ENCODE measurements at regions not wholly inside any gene's neighbourhood (a gene's known extent, or its start where the extent isn't known, plus 50 kb on each side); places are given as distances from the start of the nearest gene placed in this dataset.

GRCh38 chr4:89599026-89599425 is 237.9 kb downstream of the SNCA start:
- DNase-seq (ENCODE audit: low spot score): no peak

DNA sequence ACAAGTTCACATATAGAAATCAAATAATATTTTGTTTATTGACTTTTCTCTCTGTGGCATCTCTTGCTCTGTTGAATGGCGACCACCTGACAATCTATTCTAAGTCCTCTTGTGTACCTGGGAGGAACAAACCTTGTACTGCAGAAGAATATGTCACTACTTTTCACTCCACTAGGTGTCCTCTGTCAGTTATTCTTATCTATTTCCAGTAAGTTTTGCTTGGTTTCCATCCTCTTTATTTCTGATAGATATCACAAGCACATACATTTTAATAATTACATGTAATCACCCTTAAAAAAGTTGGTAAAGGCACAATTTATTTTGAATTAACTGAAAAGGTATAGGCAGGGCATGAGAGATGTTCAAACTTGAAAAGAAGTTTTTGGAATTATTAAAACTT is 238.4 kb downstream of the SNCA start:
- DNase-seq (ENCODE audit: low spot score): peak; percentile 8

DNA sequence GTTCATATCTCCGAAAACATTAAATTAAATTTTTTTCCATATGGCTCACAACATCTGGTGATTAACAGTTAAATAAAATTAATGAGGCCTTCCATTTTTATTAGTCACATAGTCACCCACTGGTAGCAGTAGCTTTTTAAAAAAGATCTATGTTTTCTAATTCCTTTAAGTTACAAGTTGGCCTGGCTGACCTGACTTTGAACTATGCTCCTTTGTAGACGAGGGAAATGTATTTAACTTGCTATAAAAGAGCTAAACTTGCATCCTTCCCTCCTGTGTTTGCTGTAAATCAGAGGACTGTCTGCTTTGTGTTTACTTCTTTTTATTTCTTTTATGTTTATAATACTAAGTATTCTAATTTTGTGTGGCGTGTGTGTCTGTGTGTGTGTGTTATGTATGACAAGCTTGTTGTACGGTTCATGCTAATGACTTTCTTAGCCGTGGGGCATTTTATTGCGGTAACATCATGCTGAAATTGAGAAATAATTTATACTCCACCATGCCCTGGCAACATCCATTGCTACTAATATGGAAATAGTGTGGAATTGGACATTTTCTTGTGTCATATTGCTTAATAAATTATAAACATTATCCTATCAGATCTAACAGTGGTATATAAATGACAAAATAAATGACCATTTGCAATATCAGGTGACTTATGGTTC is 241.7 kb downstream of the SNCA start:
- DNase-seq (ENCODE audit: low spot score): no peak

GRCh38 chr4:89590128-89590527 is 246.8 kb downstream of the SNCA start:
- no peak for DNase-seq (ENCODE audit: low spot score)

DNA sequence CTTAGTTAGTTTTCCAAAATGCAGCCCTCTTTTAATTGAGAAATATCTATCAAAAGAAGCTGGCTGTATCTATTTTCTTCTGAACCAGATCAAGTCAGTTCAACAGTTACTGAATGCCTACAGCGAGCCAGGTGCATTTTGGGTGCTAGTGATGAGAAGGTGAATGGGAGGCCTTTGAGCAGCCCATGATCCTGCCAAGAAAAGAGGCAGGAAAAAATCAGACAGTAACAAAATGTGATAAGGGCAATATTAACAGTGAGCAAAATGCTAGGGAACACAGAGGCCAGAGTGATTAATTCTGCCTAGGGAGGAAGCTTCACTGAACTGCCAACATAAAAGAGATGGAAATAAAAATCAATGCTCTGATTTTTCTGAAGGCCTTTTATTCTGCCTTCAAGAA is 248.5 kb downstream of the SNCA start:
- DNase-seq (ENCODE audit: low spot score): no peak

DNA sequence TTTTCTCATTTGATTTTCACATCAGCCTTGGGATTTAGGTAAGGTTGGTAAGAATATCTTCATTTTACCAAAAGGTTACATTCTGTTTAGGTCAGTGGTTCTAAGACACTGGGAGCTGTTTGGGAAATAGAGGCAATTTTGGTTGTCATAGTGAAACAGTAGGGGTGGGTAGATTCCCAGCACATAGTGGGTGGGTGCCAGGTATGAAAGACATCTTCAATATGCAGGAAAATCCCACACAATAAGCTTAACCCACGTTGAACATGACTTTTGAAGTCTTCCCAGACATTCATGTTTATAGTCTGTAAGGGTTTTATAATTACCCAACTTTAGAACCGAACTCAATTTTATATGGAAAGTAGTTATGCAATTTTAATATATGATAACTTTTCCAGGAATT is 249.6 kb downstream of the SNCA start:
- no peak for DNase-seq (ENCODE audit: low spot score)

DNA sequence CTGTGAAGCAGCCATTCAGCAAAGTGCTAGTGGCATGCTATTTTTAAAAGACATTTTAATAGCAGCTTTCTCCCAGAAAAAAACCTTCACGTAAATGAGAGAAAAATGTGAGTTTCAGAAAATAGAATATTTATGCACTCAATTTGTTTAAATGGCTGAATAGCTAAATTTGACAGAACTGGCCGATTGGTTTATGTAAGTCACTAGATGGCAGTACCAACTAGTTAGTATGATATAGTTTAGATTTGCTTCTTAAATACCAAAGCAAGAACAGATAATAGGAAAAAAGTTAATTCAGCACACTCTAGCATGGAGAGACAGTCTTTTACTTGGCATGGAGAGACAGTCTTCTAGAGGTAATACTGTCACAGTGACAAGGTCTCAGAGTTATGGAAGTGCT is 250.1 kb downstream of the SNCA start:
- DNase-seq (ENCODE audit: low spot score): peak; percentile 35

DNA sequence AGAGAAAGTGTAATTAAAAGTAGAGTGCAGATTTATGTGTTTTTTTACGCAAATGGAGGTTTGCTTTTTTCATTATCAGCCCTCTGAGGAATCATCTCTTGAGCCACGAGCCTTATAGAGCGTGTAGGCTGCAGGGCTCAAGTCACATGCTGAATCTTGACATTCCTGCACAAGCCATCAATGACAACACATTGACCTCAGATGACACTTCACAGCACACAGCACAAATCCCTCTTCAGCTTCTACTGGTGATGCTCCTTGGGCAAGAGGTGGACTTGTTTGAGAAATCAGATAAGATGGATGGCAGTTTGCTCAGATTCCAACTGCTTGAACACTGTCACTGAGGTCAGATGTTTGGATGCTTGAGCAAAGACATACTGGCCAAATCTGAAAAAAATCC is 250.6 kb downstream of the SNCA start:
- DNase-seq (ENCODE audit: low spot score): peak; percentile 8

GRCh38 chr4:89582756-89583505 is 254.0 kb downstream of the SNCA start:
- DNase-seq (ENCODE audit: low spot score): no peak

DNA sequence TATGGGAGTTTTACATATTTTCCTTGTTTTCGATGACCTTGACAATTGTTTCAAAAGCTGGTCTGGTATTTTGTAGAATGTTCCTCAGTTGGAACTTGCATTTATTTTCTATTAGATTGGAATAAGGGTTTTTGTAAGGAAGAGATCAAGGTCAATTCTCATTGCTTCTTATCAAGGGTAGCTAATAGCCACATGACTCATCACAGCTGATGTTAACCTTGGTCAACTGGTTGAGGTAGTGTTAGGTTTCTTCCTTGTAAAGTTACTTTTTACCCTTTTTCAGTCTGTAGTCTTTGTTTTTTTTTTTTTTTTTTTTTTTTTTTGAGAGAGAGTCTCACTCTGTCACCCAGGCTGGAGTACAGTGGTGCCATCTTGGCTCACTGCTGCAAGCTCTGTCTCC is 257.2 kb downstream of the SNCA start:
- DNase-seq (ENCODE audit: low spot score): no peak

DNA sequence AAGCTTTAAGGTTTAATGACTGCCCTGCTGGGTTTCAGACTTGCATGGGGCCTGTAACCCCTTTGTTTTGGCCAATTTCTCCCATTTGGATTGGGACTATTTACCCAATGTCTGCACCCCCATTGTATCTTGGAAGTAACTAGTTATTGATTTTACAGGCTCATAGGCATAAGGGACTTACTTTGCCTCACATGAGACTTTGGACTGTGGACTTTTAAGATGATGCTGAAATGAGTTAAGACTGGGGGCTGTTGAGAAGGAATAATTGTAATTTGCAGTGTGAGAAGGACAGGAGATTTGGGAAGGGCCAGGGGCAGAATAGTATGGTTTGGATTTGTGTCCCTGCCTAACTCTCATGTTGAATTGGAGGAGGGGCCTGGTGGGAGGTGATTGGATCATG is 260.7 kb downstream of the SNCA start:
- no peak for DNase-seq (ENCODE audit: low spot score)

GRCh38 chr4:89575840-89576239 is 261.1 kb downstream of the SNCA start:
- no peak for DNase-seq (ENCODE audit: low spot score)

GRCh38 chr4:89574176-89574575 is 262.8 kb downstream of the SNCA start:
- DNase-seq (ENCODE audit: low spot score): no peak

DNA sequence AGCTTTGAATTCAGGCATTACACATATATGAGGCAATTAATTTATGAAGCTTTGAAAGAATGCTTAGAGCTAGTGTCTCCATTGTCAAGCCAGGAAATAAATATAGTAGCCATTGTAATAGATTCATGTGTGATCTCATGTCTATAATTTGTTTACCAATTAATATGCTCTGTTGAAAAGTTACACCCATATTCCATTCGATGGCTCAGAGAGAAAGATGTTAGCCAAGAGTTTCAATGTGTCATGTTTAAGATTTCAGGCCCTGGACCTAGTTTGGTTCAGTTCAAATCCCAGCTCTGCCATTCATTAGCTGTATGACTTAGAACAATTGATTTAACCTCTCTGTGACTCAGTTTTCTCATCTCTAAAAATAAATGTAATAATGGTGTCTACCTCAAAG is 263.3 kb downstream of the SNCA start:
- no peak for DNase-seq (ENCODE audit: low spot score)

DNA sequence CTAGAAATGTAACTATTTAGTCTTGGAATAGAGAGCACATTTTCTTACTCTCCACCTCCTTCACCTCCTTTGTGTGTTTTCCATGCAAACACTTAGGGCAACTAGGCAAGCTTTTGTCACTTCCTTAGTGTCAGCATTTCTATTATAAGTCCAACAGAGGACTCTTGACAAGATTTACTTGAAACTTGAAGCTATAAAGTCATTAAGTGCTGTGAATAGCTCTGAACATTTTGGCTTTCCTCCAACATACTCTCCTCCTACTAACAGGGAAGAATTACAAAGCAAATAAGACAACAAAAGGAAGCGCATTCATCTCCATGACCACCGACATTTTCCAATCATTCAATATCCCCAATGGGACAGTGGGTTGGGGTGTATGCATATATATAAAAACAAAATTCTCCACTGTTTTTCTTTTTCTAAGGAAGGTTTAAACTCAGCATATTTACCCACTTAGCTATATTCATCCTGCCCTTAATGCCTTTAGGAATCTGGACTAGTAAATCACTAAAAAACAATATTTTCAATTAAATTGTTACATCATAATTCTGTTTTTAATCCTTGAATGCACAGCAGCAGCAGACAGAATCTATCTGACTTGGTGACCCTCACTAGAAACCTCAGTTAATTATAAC is 264.6 kb downstream of the SNCA start:
- no peak for DNase-seq (ENCODE audit: low spot score)

- no peak for DNase-seq (ENCODE audit: low spot score)
Measured at GRCh38 chr4:89570931-89571330, 263.3 kb upstream of the GPRIN3 start.

DNA sequence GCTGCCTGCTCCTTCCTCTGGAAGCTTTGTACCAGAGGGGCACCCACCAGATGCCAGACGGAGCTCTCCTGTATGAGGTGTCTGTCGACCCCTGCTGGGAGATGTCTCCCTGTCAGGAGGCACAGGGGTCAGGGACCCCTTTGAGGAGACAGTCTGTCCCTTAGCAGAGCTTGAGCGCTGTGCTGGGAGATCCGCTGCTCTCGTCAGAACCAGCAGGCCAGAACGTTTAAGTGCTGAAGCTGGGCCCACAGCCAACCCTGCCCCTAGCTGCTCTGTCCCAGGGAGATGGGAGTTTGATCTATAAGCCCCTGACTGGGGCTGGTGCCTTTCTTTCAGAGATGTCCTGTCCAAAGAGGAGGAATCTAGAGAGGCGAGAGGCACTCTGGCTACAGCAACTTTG is 260.3 kb upstream of the GPRIN3 start:
- DNase-seq (ENCODE audit: low spot score): no peak

DNA sequence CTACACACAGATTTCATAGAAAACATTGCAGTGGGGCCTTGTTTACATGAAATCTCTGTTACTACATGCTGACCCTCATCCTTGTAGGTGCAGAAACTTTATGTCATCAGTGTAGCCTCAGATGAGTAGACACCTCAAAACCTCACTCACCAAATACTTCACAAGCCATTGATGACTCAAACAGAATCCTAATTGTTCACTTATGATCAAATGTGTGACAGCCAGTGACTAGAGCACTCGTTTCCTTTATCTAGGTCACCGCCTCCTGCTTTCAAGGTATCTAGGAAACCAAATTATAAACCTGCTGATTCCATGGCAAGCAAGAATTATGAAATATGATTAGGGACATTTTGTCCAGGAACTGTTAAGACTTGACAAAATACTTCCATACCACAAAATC is 255.8 kb upstream of the GPRIN3 start:
- no peak for DNase-seq (ENCODE audit: low spot score)

DNA sequence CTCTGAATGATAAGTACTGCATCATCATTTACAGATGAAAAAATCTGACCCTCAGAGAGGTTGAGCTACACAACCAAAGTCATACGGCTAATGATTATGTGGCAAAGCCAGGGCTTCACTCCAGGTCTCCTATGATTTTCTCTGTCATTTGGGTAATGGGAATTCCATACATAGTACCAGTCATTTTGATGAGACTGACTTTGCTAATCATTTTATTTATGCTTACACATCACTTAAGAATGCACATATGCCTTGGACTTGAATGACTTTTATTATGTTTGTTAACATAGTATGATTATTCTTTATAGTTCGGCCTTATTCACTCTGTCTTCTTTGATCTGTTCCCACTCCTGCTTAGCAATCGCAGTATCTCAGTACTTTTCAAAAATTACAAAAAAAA is 255.1 kb upstream of the GPRIN3 start:
- DNase-seq (ENCODE audit: low spot score): no peak

GRCh38 chr4:89561048-89561447 is 253.4 kb upstream of the GPRIN3 start:
- no peak for DNase-seq (ENCODE audit: low spot score)

DNA sequence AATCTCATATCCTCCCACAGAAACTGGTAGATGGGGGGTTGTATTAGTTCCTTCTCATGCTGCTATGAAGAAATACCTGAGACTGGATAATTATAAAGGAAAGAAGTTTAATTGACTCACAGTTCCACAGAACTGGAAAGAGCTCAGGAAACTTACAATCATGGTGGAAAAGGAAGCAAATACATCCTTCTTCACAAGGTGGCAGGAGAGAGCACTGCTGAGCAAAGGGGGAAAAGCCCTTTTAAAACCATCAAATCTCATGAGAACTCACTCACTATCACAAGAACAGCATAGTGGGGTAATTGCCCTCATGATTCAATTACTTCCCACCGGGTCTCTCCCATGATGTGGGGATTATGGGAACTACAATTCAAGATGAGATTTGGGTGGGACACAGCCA is 250.5 kb upstream of the GPRIN3 start:
- peak; percentile 5 for DNase-seq (ENCODE audit: low spot score)

GRCh38 chr4:89556601-89557305 is 249.2 kb upstream of the GPRIN3 start:
- DNase-seq (ENCODE audit: low spot score): no peak

GRCh38 chr4:89551191-89551590 is 243.6 kb upstream of the GPRIN3 start:
- DNase-seq (ENCODE audit: low spot score): no peak
